HuH-7.5 (cell line): ENCODE measurements at regions not wholly inside any gene's neighbourhood (a gene's known extent, or its start where the extent isn't known, plus 50 kb on each side); places are given as distances from the start of the nearest gene placed in this dataset.
A peak's percentile ranks its signal among the peaks of the same experiment; 100 is the strongest.

Source experiments
- DNase-seq: peaks from one replicate; pipeline ENCODE4 v3.0.0; 2011; ENCODE audit warnings: low spot score

- DNase-seq = no peak
Observed at GRCh38 chr9:107431461-107431860, 58.1 kb downstream of the KLF4 start.

GRCh38 chr9:107430071-107430470, 59.5 kb downstream of the KLF4 start:
- no peak for DNase-seq

GRCh38 chr9:107426126-107426525, 63.4 kb downstream of the KLF4 start:
- no peak for DNase-seq

- DNase-seq = peak; percentile 18
Observed at GRCh38 chr9:107425101-107426025, 64.2 kb downstream of the KLF4 start.

GRCh38 chr9:107423540-107423939, 66.0 kb downstream of the KLF4 start:
- no peak for DNase-seq

GRCh38 chr9:107422189-107423185, 67.1 kb downstream of the KLF4 start:
- peak; percentile 69 for DNase-seq

- no peak for DNase-seq
Observed at GRCh38 chr9:107410420-107410819, 79.1 kb downstream of the KLF4 start.

GRCh38 chr9:107409581-107410389, 79.8 kb downstream of the KLF4 start:
- DNase-seq = no peak

GRCh38 chr9:107407675-107408074, 81.9 kb downstream of the KLF4 start:
- DNase-seq = no peak

GRCh38 chr9:107405511-107405910, 84.1 kb downstream of the KLF4 start:
- DNase-seq = no peak

- DNase-seq = no peak
Observed at GRCh38 chr9:107404736-107405135, 84.8 kb downstream of the KLF4 start.

GRCh38 chr9:107404161-107404560, 85.4 kb downstream of the KLF4 start:
- no peak for DNase-seq

GRCh38 chr9:107397076-107398044, 92.2 kb downstream of the KLF4 start:
- DNase-seq = no peak

GRCh38 chr9:107394264-107394663, 95.3 kb downstream of the KLF4 start:
- DNase-seq = no peak

- no peak for DNase-seq
Observed at GRCh38 chr9:107390778-107391177, 98.8 kb downstream of the KLF4 start.

GRCh38 chr9:107390279-107390678, 99.3 kb downstream of the KLF4 start:
- no peak for DNase-seq

GRCh38 chr9:107389617-107390071, 99.9 kb downstream of the KLF4 start:
- peak; percentile 43 for DNase-seq

GRCh38 chr9:107388890-107389289, 100.7 kb downstream of the KLF4 start:
- DNase-seq = no peak

- DNase-seq = no peak
Observed at GRCh38 chr9:107387409-107387808, 102.2 kb downstream of the KLF4 start.

GRCh38 chr9:107386396-107386795, 103.2 kb downstream of the KLF4 start:
- no peak for DNase-seq
